GM21423 (cell line): ENCODE measurements at regions not wholly inside any gene's neighbourhood (a gene's known extent, or its start where the extent isn't known, plus 50 kb on each side); places are given as distances from the start of the nearest gene placed in this dataset.

Experiments used
- ATAC-seq: cut with Tn5 transposase; IDR thresholded peaks from one replicate; pipeline ENCODE4 v1.9.1; 2021; ENCODE audit warnings: mild to moderate bottlenecking, moderate library complexity; ENCODE audit not compliant: unreplicated experiment

- no peak for ATAC-seq
Measured at GRCh38 chr2:176753205-176753604, 459.4 kb upstream of the HNRNPA3 start.

GRCh38 chr2:176753752-176754474 is 458.7 kb upstream of the HNRNPA3 start:
- no peak for ATAC-seq

- no peak for ATAC-seq
Measured at GRCh38 chr2:176755537-176756135, 457.0 kb upstream of the HNRNPA3 start.

- ATAC-seq = no peak
Measured at GRCh38 chr2:176758426-176758825, 454.2 kb upstream of the HNRNPA3 start.

GRCh38 chr2:176760439-176760838 is 452.2 kb upstream of the HNRNPA3 start:
- ATAC-seq = no peak

- ATAC-seq = no peak
Measured at GRCh38 chr2:176763130-176763529, 449.5 kb upstream of the HNRNPA3 start.

GRCh38 chr2:176763851-176764404 is 448.7 kb upstream of the HNRNPA3 start:
- ATAC-seq = no peak

- ATAC-seq = no peak
Measured at GRCh38 chr2:176764921-176765320, 447.7 kb upstream of the HNRNPA3 start.

GRCh38 chr2:176766005-176766404 is 446.6 kb upstream of the HNRNPA3 start:
- ATAC-seq = no peak

- ATAC-seq = no peak
Measured at GRCh38 chr2:176768185-176768584, 444.4 kb upstream of the HNRNPA3 start.

GRCh38 chr2:176769021-176769420 is 443.6 kb upstream of the HNRNPA3 start:
- no peak for ATAC-seq

GRCh38 chr2:176769499-176770370 is 442.9 kb upstream of the HNRNPA3 start:
- no peak for ATAC-seq

- ATAC-seq = no peak
Measured at GRCh38 chr2:176772816-176773215, 439.8 kb upstream of the HNRNPA3 start.

- no peak for ATAC-seq
Measured at GRCh38 chr2:176774766-176775451, 437.7 kb upstream of the HNRNPA3 start.

GRCh38 chr2:176777262-176777661 is 435.3 kb upstream of the HNRNPA3 start:
- ATAC-seq = no peak

GRCh38 chr2:176779917-176780316 is 432.7 kb upstream of the HNRNPA3 start:
- ATAC-seq = no peak

- no peak for ATAC-seq
Measured at GRCh38 chr2:176780348-176780747, 432.2 kb upstream of the HNRNPA3 start.

- ATAC-seq = no peak
Measured at GRCh38 chr2:176781570-176782217, 430.9 kb upstream of the HNRNPA3 start.

GRCh38 chr2:176784633-176785200 is 427.9 kb upstream of the HNRNPA3 start:
- ATAC-seq = no peak

GRCh38 chr2:176789751-176790150 is 422.8 kb upstream of the HNRNPA3 start:
- no peak for ATAC-seq
